Endothelial cell of umbilical vein (primary cell): ENCODE measurements at regions not wholly inside any gene's neighbourhood (a gene's known extent, or its start where the extent isn't known, plus 50 kb on each side); places are given as distances from the start of the nearest gene placed in this dataset.

ENCODE experiments used
- BruUV-seq: library from RNA; stranded (reverse); fragments of 400-500 nt; replicated peaks from 2 replicates; lab custom pipeline; 2021; lab: Mats Ljungman, UMichigan
- CTCF ChIA-PET: fragments of 300-600, 350-600 bp; sonication (Branson Sonifier 250); formaldehyde crosslinking; loops from one replicate; lab custom pipeline; 2021; ENCODE audit warnings: antibody characterized with exemption, inconsistent platforms; lab: Charles Lee
- POLR2A ChIA-PET: fragments of 300-600, 350-600 bp; sonication (Branson Sonifier 250); formaldehyde crosslinking; loops from one replicate; lab custom pipeline; 2021; ENCODE audit warnings: antibody characterized with exemption, inconsistent platforms; lab: Charles Lee
- DNase-seq: peaks from one replicate; pipeline ENCODE4 v3.0.0-alpha.2; 2011; ENCODE audit warnings: low read depth, low spot score
- FAIRE-seq: peaks from 2 replicates; lab custom pipeline; 2011; peaks lifted over from hg19 to GRCh38; lab: Jason Lieb, UNC
- H2AFZ ChIP-seq: 2 replicates; pipeline ENCODE4 v1.6.0; 2012; ENCODE audit warnings: low read depth, low read length, control low read depth, inconsistent platforms
- H3K27ac ChIP-seq: 2 replicates; pipeline ENCODE4 v1.5.1; 2011; ENCODE audit warnings: low read depth, mild to moderate bottlenecking, control low read depth, low read length, moderate library complexity; ENCODE audit not compliant: insufficient read depth
- H3K27me3 ChIP-seq, 2 experiments: 2 replicates each; pipeline versions ENCODE4 v1.6.0 to v1.6.1; 2011; ENCODE audit warnings: low read length in 2 of 2, mixed read lengths in 1 of 2; ENCODE audit not compliant: control insufficient read depth in 2 of 2, insufficient read depth in 2 of 2
- H3K36me3 ChIP-seq, 2 experiments: 2 replicates in 1 of 2; 3 replicates in 1 of 2; pipeline ENCODE4 v1.5.1; 2011; ENCODE audit warnings: low read length in 2 of 2, mild to moderate bottlenecking in 1 of 2, moderate library complexity in 1 of 2; ENCODE audit not compliant: control insufficient read depth in 2 of 2, insufficient read depth in 2 of 2; ENCODE audit errors: extremely low read depth in 1 of 2
- H3K4me1 ChIP-seq: 3 replicates; pipeline ENCODE4 v1.5.1; 2011; ENCODE audit warnings: mild to moderate bottlenecking, low read length; ENCODE audit not compliant: control insufficient read depth, insufficient read depth; ENCODE audit errors: extremely low read depth
- H3K4me2 ChIP-seq: 2 replicates; pipeline ENCODE4 v1.6.1; 2011; ENCODE audit warnings: low read length, control low read depth, mixed read lengths; ENCODE audit not compliant: insufficient read depth
- H3K4me3 ChIP-seq, 3 experiments: fragments of 200-600 bp in 1 of 3; sonication (generic), shearing (Covaris generic) in 1 of 3; replicated peaks in 1 of 3; 2 replicates each; pipeline ENCODE4 v1.5.1; 2011 to 2016; ENCODE audit warnings: control low read depth in 3 of 3, low read length in 3 of 3, mild to moderate bottlenecking in 2 of 3, inconsistent platforms in 1 of 3, low read depth in 1 of 3, moderate library complexity in 1 of 3; ENCODE audit not compliant: insufficient read depth in 1 of 3
- H3K79me2 ChIP-seq: 2 replicates; pipeline ENCODE4 v1.6.0; 2012; ENCODE audit warnings: low read length, inconsistent platforms; ENCODE audit not compliant: control insufficient read depth, insufficient read depth
- H3K9ac ChIP-seq: replicated peaks from 2 replicates; pipeline ENCODE3; 2011; ENCODE audit warnings: low read length, control low read depth; ENCODE audit not compliant: insufficient read depth; ENCODE audit errors: extremely low read depth
- H3K9me1 ChIP-seq: replicated peaks from 3 replicates; pipeline ENCODE4 v1.6.0; 2011; ENCODE audit warnings: mild to moderate bottlenecking, low read length; ENCODE audit not compliant: control insufficient read depth, insufficient read depth; ENCODE audit errors: extremely low read depth
- H3K9me3 ChIP-seq: replicated peaks from 2 replicates; pipeline ENCODE4 v1.5.1; 2012; ENCODE audit warnings: low read length, inconsistent platforms; ENCODE audit not compliant: control insufficient read depth, insufficient read depth
- H4K20me1 ChIP-seq: replicated peaks from 2 replicates; pipeline ENCODE3; 2011; ENCODE audit warnings: mild to moderate bottlenecking, low read length; ENCODE audit not compliant: control insufficient read depth, insufficient read depth; ENCODE audit errors: extremely low read depth
- EZH2 ChIP-seq: IDR thresholded peaks from 2 replicates; pipeline ENCODE4 v1.6.1; 2012; ENCODE audit warnings: borderline replicate concordance, low read depth, mild to moderate bottlenecking, moderate library complexity, low read length, inconsistent platforms; ENCODE audit not compliant: severe bottlenecking
- FOS ChIP-seq: IDR thresholded peaks from 2 replicates; pipeline ENCODE4 v1.6.1; 2011; ENCODE audit warnings: mild to moderate bottlenecking, low read length, moderate library complexity, borderline replicate concordance; ENCODE audit not compliant: insufficient read depth
- GATA2 ChIP-seq: IDR thresholded peaks from 2 replicates; pipeline ENCODE4 v1.7.0; 2011; ENCODE audit warnings: low read depth, mild to moderate bottlenecking, moderate library complexity, mixed read lengths, low read length; ENCODE audit not compliant: insufficient read length, insufficient read depth
- JUN ChIP-seq: IDR thresholded peaks from 2 replicates; pipeline ENCODE4 v1.6.1; 2011; ENCODE audit warnings: borderline replicate concordance, low read depth; ENCODE audit not compliant: insufficient read length, insufficient read depth
- MYC ChIP-seq: IDR thresholded peaks from one replicate; pipeline ENCODE4 v1.6.1; 2011; ENCODE audit warnings: mild to moderate bottlenecking, low read depth, low read length
- POLR2A ChIP-seq: IDR thresholded peaks from 2 replicates; pipeline ENCODE4 v1.6.1; 2012; ENCODE audit warnings: low read depth, mild to moderate bottlenecking, control low read depth, low read length
- POLR2AphosphoS5 ChIP-seq: IDR thresholded peaks from 2 replicates; pipeline ENCODE4 v1.6.1; 2012; ENCODE audit warnings: low read depth, mild to moderate bottlenecking, control low read depth, low read length, moderate library complexity; ENCODE audit not compliant: insufficient read depth
- dilution Hi-C: fragments of 300-500 bp; cut with MboI; formaldehyde crosslinking; loops from one replicate; pipeline ENCODE4 v1.15.0; 2019; ENCODE audit warnings: low sequenced_read_pairs; ENCODE audit not compliant: extremely low pct_ligation_motif_present
- intact Hi-C: fragments of 100-400 bp; cut with micrococcal nuclease; formaldehyde crosslinking; loops from one replicate; pipeline ENCODE4 v1.10.0; 2022
- TF ChIP-seq, protein P1 (sequence below): IDR thresholded peaks from 2 replicates; pipeline ENCODE4 v1.6.1; 2011; ENCODE audit not compliant: insufficient read depth, insufficient read length
- TF ChIP-seq, protein P2 (sequence below), 2 donors: IDR thresholded peaks; 1 replicate in 1 of 2; 2 replicates in 1 of 2; pipeline ENCODE4 v1.5.1; 2011; ENCODE audit warnings: low read length in 2 of 2, mild to moderate bottlenecking in 2 of 2, moderate library complexity in 2 of 2, control low read depth in 1 of 2, inconsistent platforms in 1 of 2, low read depth in 1 of 2; ENCODE audit not compliant: insufficient read depth in 1 of 2; ENCODE audit errors: extremely low read depth in 1 of 2

DNA sequence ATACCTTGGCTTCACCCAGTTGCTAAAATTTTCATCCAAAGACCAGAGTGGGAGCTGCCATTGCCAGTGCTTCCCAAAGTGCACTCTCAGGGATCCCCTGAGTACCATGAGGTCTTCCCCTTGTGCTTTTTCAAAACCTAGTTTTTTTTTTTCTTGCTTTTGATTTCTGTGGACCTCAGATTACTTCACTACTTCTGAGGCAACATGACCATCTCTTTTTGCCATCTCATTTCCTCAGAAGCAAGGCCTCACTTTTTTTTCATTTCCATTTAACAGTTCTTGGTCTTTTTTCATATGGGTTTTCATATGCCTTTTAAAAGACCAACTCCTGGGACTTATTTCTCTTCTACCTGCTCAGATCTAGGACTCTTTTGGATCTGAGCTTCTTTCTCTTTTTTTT, 64.1 kb upstream of the MMS22L start:
- TF ChIP-seq EZH2 (no peak), GATA2 (no peak), POLR2AphosphoS5 (no peak)
- TF ChIP-seq, protein P1, sequence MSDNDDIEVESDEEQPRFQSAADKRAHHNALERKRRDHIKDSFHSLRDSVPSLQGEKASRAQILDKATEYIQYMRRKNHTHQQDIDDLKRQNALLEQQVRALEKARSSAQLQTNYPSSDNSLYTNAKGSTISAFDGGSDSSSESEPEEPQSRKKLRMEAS = no peak
- dilution Hi-C loops = no loop called here
- H3K27ac ChIP-seq = no peak overlapping the region
- no peak overlapping the region for H3K9ac ChIP-seq
- no TSS peak for BruUV-seq
- CTCF ChIA-PET = no interaction called here
- intact Hi-C loops = no loop called here
- H3K4me2 ChIP-seq = no peak overlapping the region
- POLR2A ChIA-PET = no interaction called here
- H3K9me3 ChIP-seq = no peaks in the 10 kb centered on the region
- H2AFZ ChIP-seq = no peak overlapping the region
- no peaks in the 10 kb centered on the region for H3K36me3 ChIP-seq
- no peaks in the 10 kb centered on the region for H4K20me1 ChIP-seq
- H3K9me1 ChIP-seq = no peaks in the 10 kb centered on the region
- no peaks in the 10 kb centered on the region for H3K4me1 ChIP-seq
- no peak overlapping the region for H3K4me3 ChIP-seq
- no peak for DNase-seq
- FAIRE-seq = no peak
- H3K27me3 ChIP-seq = no peaks in the 10 kb centered on the region
- H3K79me2 ChIP-seq = no peaks in the 10 kb centered on the region

DNA sequence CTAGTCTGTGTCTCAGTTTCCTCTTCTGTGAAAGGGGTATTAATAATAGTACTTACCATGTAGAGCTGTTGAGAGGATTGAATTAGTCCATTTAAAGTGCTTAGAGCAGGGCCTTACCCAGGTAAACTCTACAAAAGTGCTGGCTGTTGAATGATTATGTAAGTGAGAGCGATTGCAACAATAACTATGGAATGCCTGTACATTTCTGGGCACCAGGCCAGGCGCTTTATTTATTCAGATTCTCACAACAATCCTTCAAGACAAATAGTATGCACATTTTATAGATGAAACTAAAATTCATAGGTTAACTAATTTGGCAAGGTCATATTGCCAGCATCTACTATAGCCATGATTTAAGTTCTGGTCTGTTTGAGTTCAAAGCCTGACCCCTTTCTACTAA, 78.3 kb upstream of the MMS22L start:
- H2AFZ ChIP-seq = no peak overlapping the region
- no TSS peak for BruUV-seq
- FAIRE-seq (no peak), DNase-seq (peak; percentile 3)
- ChIA-PET CTCF (no interaction called here), POLR2A (no interaction called here)
- no peak overlapping the region for H3K9ac ChIP-seq
- no peak overlapping the region for H3K27ac ChIP-seq
- no peaks in the 10 kb centered on the region for H3K79me2 ChIP-seq
- no peaks in the 10 kb centered on the region for H4K20me1 ChIP-seq
- H3K9me1 ChIP-seq = no peaks in the 10 kb centered on the region
- no peaks in the 10 kb centered on the region for H3K9me3 ChIP-seq
- dilution Hi-C loops (no loop called here), intact Hi-C loops (no loop called here)
- H3K4me2 ChIP-seq = no peak overlapping the region
- H3K36me3 ChIP-seq = no peaks in the 10 kb centered on the region
- H3K27me3 ChIP-seq = peaks cover 0 to 8% of the 10 kb centered on the region in 2 experiments
- TF ChIP-seq MYC (no peak), POLR2A (no peak), POLR2AphosphoS5 (no peak), FOS (no peak), EZH2 (no peak), GATA2 (no peak), JUN (no peak)
- TF ChIP-seq, protein P1 = no peak
- TF ChIP-seq, protein P2, sequence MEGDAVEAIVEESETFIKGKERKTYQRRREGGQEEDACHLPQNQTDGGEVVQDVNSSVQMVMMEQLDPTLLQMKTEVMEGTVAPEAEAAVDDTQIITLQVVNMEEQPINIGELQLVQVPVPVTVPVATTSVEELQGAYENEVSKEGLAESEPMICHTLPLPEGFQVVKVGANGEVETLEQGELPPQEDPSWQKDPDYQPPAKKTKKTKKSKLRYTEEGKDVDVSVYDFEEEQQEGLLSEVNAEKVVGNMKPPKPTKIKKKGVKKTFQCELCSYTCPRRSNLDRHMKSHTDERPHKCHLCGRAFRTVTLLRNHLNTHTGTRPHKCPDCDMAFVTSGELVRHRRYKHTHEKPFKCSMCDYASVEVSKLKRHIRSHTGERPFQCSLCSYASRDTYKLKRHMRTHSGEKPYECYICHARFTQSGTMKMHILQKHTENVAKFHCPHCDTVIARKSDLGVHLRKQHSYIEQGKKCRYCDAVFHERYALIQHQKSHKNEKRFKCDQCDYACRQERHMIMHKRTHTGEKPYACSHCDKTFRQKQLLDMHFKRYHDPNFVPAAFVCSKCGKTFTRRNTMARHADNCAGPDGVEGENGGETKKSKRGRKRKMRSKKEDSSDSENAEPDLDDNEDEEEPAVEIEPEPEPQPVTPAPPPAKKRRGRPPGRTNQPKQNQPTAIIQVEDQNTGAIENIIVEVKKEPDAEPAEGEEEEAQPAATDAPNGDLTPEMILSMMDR (IDR thresholded peaks at IDR 0.05; ENCODE audit: extremely low read depth in 1 of 2, insufficient read depth in 1 of 2, low read depth in 1 of 2, low read length in 2 of 2) = no peak
- H3K4me3 ChIP-seq = no peak overlapping the region
- no peaks in the 10 kb centered on the region for H3K4me1 ChIP-seq
